Transverse colon (tissue), 4 donors: ENCODE measurements at regions not wholly inside any gene's neighbourhood (a gene's known extent, or its start where the extent isn't known, plus 50 kb on each side); places are given as distances from the start of the nearest gene placed in this dataset.

Experiments
- CTCF ChIP-seq, 5 experiments: fragments of 200-600 bp in 3 of 5; fragments of 450-650 bp in 2 of 5; sonication (generic) in 3 of 5; IDR thresholded peaks; 1 replicate in 2 of 5; 2 replicates in 3 of 5; pipeline ENCODE4 v1.5.1; 2016 to 2017; ENCODE audit warnings: antibody characterized with exemption in 5 of 5, inconsistent platforms in 3 of 5, mild to moderate bottlenecking in 2 of 5, moderate library complexity in 1 of 5
- EP300 ChIP-seq: sonication (generic); formaldehyde crosslinking; IDR thresholded peaks from one replicate; pipeline ENCODE4 v1.6.1; 2017; ENCODE audit warnings: antibody characterized with exemption, low read depth
- POLR2A ChIP-seq: fragments of 450-650 bp; IDR thresholded peaks from one replicate; pipeline ENCODE4 v1.6.1; 2016; ENCODE audit warnings: antibody characterized with exemption, mild to moderate bottlenecking, moderate library complexity
- POLR2AphosphoS5 ChIP-seq, 3 donors: sonication (generic); formaldehyde crosslinking; IDR thresholded peaks; one replicate each; pipeline ENCODE4 v1.6.1; 2016; ENCODE audit warnings: antibody characterized with exemption in 3 of 3

- TF ChIP-seq EP300 (no peak), CTCF (IDR thresholded peaks at IDR 0.05) (no peak), POLR2AphosphoS5 (IDR thresholded peaks at IDR 0.05) (no peak), POLR2A (no peak)
Measured at GRCh38 chr2:82411071-82411470, 2048.0 kb downstream of the SUCLG1 start.
